IMR-90 (cell line): ENCODE measurements at regions not wholly inside any gene's neighbourhood (a gene's known extent, or its start where the extent isn't known, plus 50 kb on each side); places are given as distances from the start of the nearest gene placed in this dataset.

Source experiments
- ATAC-seq: fragments of 200-7000 bp; cut with Tn5 transposase; 2 replicates; pipeline ENCODE4 v1.9.1; 2020; ENCODE audit warnings: low read depth, mild to moderate bottlenecking, moderate library complexity
- BruUV-seq: library from RNA; stranded (reverse); fragments of 400-500 nt; replicated peaks from 2 replicates; lab custom pipeline; 2021; lab: Mats Ljungman, UMichigan
- CTCF ChIA-PET: fragments of 300-600 bp; formaldehyde crosslinking; extraction: SDS; loops from one replicate; lab custom pipeline; 2021; ENCODE audit warnings: antibody characterized with exemption; lab: Yijun Ruan, JAX
- POLR2A ChIA-PET: fragments of 300-600 bp; sonication (Branson Sonifier 250); formaldehyde crosslinking; loops from one replicate; lab custom pipeline; 2022; ENCODE audit warnings: antibody characterized with exemption; ENCODE audit not compliant: unreplicated experiment; lab: Charles Lee
- DNase-seq: peaks from one replicate; pipeline ENCODE4 v3.0.0; 2013
- H2AFZ ChIP-seq: replicated peaks from 2 replicates; pipeline ENCODE3; 2013; ENCODE audit warnings: low read length, mild to moderate bottlenecking; ENCODE audit not compliant: poor library complexity
- H2AK5ac ChIP-seq: 2 replicates; pipeline ENCODE4 v1.6.1; 2013; ENCODE audit warnings: low read depth, low read length, inconsistent platforms
- H2AK9ac ChIP-seq: replicated peaks from 2 replicates; pipeline ENCODE3; 2013; ENCODE audit warnings: mild to moderate bottlenecking, low read depth, low read length, moderate library complexity; ENCODE audit not compliant: poor library complexity
- H2BK120ac ChIP-seq: 2 replicates; pipeline ENCODE4 v1.6.1; 2013; ENCODE audit warnings: low read depth, low read length, inconsistent platforms
- H2BK15ac ChIP-seq: 3 replicates; pipeline ENCODE4 v1.6.1; 2013; ENCODE audit warnings: low read depth, low read length, inconsistent platforms
- H2BK20ac ChIP-seq: 2 replicates; pipeline ENCODE4 v1.6.1; 2013; ENCODE audit warnings: low read depth, mild to moderate bottlenecking, inconsistent platforms, low read length, moderate library complexity
- H2BK5ac ChIP-seq: 2 replicates; pipeline ENCODE4 v1.6.1; 2013; ENCODE audit warnings: mild to moderate bottlenecking, low read depth, low read length, inconsistent platforms; ENCODE audit not compliant: poor library complexity, severe bottlenecking
- H3K14ac ChIP-seq: replicated peaks from 2 replicates; pipeline ENCODE4 v1.6.1; 2013; ENCODE audit warnings: low read depth, low read length, inconsistent platforms
- H3K18ac ChIP-seq: 2 replicates; pipeline ENCODE4 v1.6.1; 2013; ENCODE audit warnings: low read depth, low read length, control low read depth
- H3K23ac ChIP-seq: 2 replicates; pipeline ENCODE4 v1.6.1; 2013; ENCODE audit warnings: low read depth, low read length, inconsistent platforms
- H3K27ac ChIP-seq: 2 replicates; pipeline ENCODE4 v1.5.1; 2013; ENCODE audit warnings: mild to moderate bottlenecking, control low read depth, low read length; ENCODE audit not compliant: insufficient read depth
- H3K27me3 ChIP-seq: 2 replicates; pipeline ENCODE4 v1.6.1; 2013; ENCODE audit warnings: low read length; ENCODE audit not compliant: control insufficient read depth, insufficient read depth
- H3K36me3 ChIP-seq: 2 replicates; pipeline ENCODE4 v1.6.1; 2013; ENCODE audit warnings: low read length, mixed read lengths; ENCODE audit not compliant: control insufficient read depth, insufficient read depth
- H3K4ac ChIP-seq: 2 replicates; pipeline ENCODE4 v1.6.1; 2013; ENCODE audit warnings: low read depth, low read length, inconsistent platforms
- H3K4me1 ChIP-seq: 2 replicates; pipeline ENCODE4 v1.6.1; 2013; ENCODE audit warnings: low read length, mixed read lengths; ENCODE audit not compliant: control insufficient read depth, insufficient read depth
- H3K4me2 ChIP-seq: 2 replicates; pipeline ENCODE4 v1.6.1; 2013; ENCODE audit warnings: low read depth, mild to moderate bottlenecking, control low read depth, low read length, moderate library complexity
- H3K4me3 ChIP-seq: 2 replicates; pipeline ENCODE4 v1.5.1; 2013; ENCODE audit warnings: low read depth, mild to moderate bottlenecking, control low read depth, low read length, moderate library complexity; ENCODE audit not compliant: insufficient read depth
- H3K56ac ChIP-seq: 2 replicates; pipeline ENCODE4 v1.6.1; 2013; ENCODE audit warnings: low read length, inconsistent platforms; ENCODE audit not compliant: insufficient read depth; ENCODE audit errors: extremely low read depth
- H3K79me1 ChIP-seq, 2 experiments: 2 replicates each; pipeline ENCODE4 v1.6.1; 2013; ENCODE audit warnings: low read length in 2 of 2, inconsistent platforms in 1 of 2, low read depth in 1 of 2
- H3K9ac ChIP-seq: 2 replicates; pipeline ENCODE4 v1.6.1; 2013; ENCODE audit warnings: low read depth, low read length, control low read depth
- H3K9me1 ChIP-seq: 2 replicates; pipeline ENCODE4 v1.6.1; 2013; ENCODE audit warnings: low read length, inconsistent platforms; ENCODE audit not compliant: insufficient read depth
- H3K9me3 ChIP-seq: 2 replicates; pipeline ENCODE4 v1.6.1; 2013; ENCODE audit warnings: low read length; ENCODE audit not compliant: control insufficient read depth, insufficient read depth
- H4K20me1 ChIP-seq: 2 replicates; pipeline ENCODE4 v1.6.1; 2013; ENCODE audit warnings: low read length, inconsistent platforms; ENCODE audit not compliant: insufficient read depth
- H4K5ac ChIP-seq: 2 replicates; pipeline ENCODE4 v1.6.1; 2013; ENCODE audit warnings: mild to moderate bottlenecking, low read depth, low read length, control low read depth
- H4K8ac ChIP-seq, 2 experiments: 2 replicates each; pipeline ENCODE4 v1.6.1; 2013; ENCODE audit warnings: low read depth in 2 of 2, low read length in 2 of 2, control low read depth in 1 of 2, inconsistent platforms in 1 of 2
- H4K91ac ChIP-seq: 2 replicates; pipeline ENCODE4 v1.6.1; 2013; ENCODE audit warnings: low read depth, low read length, inconsistent platforms; ENCODE audit not compliant: insufficient read depth
- BHLHE40 ChIP-seq: fragments of 150-350 bp; IDR thresholded peaks from 2 replicates; pipeline ENCODE4 v1.6.1; 2016; ENCODE audit warnings: mild to moderate bottlenecking, low read depth, low read length
- MAZ ChIP-seq: IDR thresholded peaks from 2 replicates; pipeline ENCODE4 v1.6.1; 2012; ENCODE audit warnings: low read depth, mild to moderate bottlenecking, low read length, improper control_type of control experiment, moderate library complexity, borderline replicate concordance
- MXI1 ChIP-seq: IDR thresholded peaks from 2 replicates; pipeline ENCODE4 v1.6.1; 2012; ENCODE audit warnings: low read depth, mild to moderate bottlenecking, low read length, moderate library complexity, borderline replicate concordance
- RAD21 ChIP-seq: IDR thresholded peaks from 2 replicates; pipeline ENCODE4 v1.6.1; 2012; ENCODE audit warnings: low read length, improper control_type of control experiment
- WGBS, 2 experiments: methylation state at CpG; one replicate each; pipeline versions ENCODE4 v1.1.5 to v1.1.7; 2013; ENCODE audit warnings: missing lambda C conversion rate in 2 of 2; ENCODE audit not compliant: insufficient read length in 1 of 2; ENCODE audit errors: extremely low coverage in 2 of 2; 5-methylcytosine and 5-hydroxymethylcytosine counted together
- dilution Hi-C: fragments of 300-500 bp; cut with HindIII; formaldehyde crosslinking; loops from one replicate; pipeline ENCODE4 v1.14.3; 2018; ENCODE audit warnings: low sequenced_read_pairs; ENCODE audit not compliant: unreplicated experiment
- in situ Hi-C: fragments of 300-500 bp; cut with MboI; formaldehyde crosslinking; loops from 3 replicates; pipeline ENCODE4 v1.14.3; 2019; ENCODE audit warnings: low sequenced_read_pairs, inconsistent platforms, mixed read lengths
- intact Hi-C: fragments of 100-400 bp; cut with micrococcal nuclease; formaldehyde crosslinking; loops from 2 replicates; pipeline ENCODE4 v1.10.0; 2022

DNA sequence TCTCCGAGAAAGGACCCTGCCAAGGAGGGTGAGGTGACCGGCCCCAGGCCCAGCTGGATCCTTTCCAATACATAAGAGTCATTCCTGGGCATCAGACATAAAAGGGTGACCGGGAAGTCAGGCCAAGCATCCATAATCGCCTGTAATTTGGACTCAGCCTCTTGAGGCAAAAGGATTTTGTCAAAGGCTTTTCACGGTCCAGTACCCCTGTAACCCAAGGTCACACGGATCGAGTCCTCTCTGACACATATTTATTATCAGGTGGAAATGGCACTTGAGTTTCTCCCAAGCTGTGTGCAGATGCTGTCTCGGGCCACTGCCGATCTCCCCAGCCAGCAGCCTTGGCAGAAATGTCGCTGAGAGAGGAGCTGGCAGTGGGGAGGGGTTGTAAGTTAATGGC is 556.5 kb downstream of the MN1 start:
- ATAC-seq = no peak
- ChIA-PET POLR2A (no interaction called here), CTCF (no interaction called here)
- Histone ChIP-seq H4K8ac (no peak overlapping the region), H2AK5ac (no peak overlapping the region), H3K4me3 (no peak overlapping the region), H3K27ac (no peak overlapping the region), H3K23ac (no peak overlapping the region), H2AK9ac (no peak overlapping the region), H3K4me2 (no peak overlapping the region), H3K36me3 (no peaks in the 10 kb centered on the region), H2BK5ac (no peak overlapping the region), H2BK120ac (no peak overlapping the region), H3K18ac (no peak overlapping the region), H3K9ac (no peak overlapping the region), H3K9me3 (peaks cover 5% of the 10 kb centered on the region), H3K56ac (no peak overlapping the region), H2BK15ac (no peak overlapping the region), H3K4ac (no peak overlapping the region), H4K20me1 (no peaks in the 10 kb centered on the region), H3K9me1 (no peaks in the 10 kb centered on the region), H2BK20ac (no peak overlapping the region), H3K79me1 (no peaks in the 10 kb centered on the region), H3K4me1 (no peaks in the 10 kb centered on the region), H3K27me3 (peaks cover 10% of the 10 kb centered on the region), H3K14ac (no peak overlapping the region), H4K91ac (no peak overlapping the region), H4K5ac (no peak overlapping the region), H2AFZ (no peak overlapping the region)
- TF ChIP-seq MAZ = no peak
- no peak for TF ChIP-seq MXI1
- TF ChIP-seq RAD21 = no peak
- TF ChIP-seq BHLHE40 = no peak
- 60% methylated on average over 2 of the region's 10 CpGs; no CpG with 5 or more reads in 1 of the 2 experiments for WGBS, 2 experiments
- in situ Hi-C loops = no loop called here
- no TSS peak for BruUV-seq
- dilution Hi-C loops = no loop called here
- intact Hi-C loops = no loop called here
- DNase-seq = no peak
